ENCODE measurements at regions not wholly inside any gene's neighbourhood (a gene's known extent, or its start where the extent isn't known, plus 50 kb on each side); places are given as distances from the start of the nearest gene placed in this dataset.

DNA sequence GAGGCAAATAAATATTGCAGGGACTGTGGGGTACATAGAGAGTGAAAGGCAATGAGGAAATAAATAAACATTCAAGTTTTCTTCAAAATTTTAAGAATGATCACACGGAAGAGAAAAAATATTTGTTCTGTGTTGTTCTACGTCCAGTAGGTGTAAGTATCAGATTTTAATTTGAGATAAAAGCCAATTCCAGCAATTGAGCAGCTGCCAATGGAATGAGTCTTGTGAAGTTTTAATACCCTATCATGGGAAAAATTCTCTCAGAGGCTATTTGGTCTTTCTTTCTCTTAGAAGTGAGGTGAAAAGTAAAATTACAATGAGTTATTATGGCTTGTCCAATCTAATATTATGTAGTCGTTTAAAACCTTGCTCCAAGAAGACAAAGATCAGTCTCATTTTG lies 195.7 kb upstream of the CITED2 start:
- Histone ChIP-seq H3K27ac (no peak overlapping the region), H3K9me3 (no peaks in the 10 kb centered on the region), H3K4me1 (no peaks in the 10 kb centered on the region), H3K36me3 (no peaks in the 10 kb centered on the region), H3K27me3 (no peaks in the 10 kb centered on the region), H3K4me3 (no peak overlapping the region)
- no peak for ATAC-seq
- 82 to 87% methylated on average over 3 of the region's 3 CpGs for WGBS, 2 donors (ENCODE audit: low coverage in 1 of 2)
- TF ChIP-seq POLR2AphosphoS5 (IDR thresholded peaks at IDR 0.05) (no peak), POLR2A (IDR thresholded peaks at IDR 0.05) (no peak), EP300 (IDR thresholded peaks at IDR 0.05) (no peak)
- TF ChIP-seq, protein P1, sequence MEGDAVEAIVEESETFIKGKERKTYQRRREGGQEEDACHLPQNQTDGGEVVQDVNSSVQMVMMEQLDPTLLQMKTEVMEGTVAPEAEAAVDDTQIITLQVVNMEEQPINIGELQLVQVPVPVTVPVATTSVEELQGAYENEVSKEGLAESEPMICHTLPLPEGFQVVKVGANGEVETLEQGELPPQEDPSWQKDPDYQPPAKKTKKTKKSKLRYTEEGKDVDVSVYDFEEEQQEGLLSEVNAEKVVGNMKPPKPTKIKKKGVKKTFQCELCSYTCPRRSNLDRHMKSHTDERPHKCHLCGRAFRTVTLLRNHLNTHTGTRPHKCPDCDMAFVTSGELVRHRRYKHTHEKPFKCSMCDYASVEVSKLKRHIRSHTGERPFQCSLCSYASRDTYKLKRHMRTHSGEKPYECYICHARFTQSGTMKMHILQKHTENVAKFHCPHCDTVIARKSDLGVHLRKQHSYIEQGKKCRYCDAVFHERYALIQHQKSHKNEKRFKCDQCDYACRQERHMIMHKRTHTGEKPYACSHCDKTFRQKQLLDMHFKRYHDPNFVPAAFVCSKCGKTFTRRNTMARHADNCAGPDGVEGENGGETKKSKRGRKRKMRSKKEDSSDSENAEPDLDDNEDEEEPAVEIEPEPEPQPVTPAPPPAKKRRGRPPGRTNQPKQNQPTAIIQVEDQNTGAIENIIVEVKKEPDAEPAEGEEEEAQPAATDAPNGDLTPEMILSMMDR (IDR thresholded peaks at IDR 0.05): no peak

DNA sequence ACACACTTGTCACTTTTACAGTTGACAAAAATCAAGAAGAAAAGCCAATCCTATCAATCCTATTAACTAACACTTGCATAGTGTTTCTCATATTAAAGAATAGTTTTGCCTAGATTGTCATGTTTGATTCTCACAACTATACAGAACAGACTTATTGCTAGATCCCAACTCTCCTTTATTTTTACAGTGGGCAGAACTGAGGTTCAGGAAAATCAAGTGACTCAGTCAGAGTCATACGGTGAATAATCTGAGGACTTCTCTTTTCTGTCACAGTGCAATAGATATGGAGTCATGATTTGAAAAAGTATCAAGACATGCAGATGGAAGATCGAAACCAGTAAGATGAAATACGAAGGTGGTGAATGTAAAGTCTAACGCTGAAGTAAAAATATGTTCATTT lies 195.1 kb upstream of the CITED2 start:
- no peaks in the 10 kb centered on the region for H3K36me3 ChIP-seq
- ATAC-seq: no peak
- 81 to 94% methylated on average over 4 of the region's 4 CpGs for WGBS, 2 donors (ENCODE audit: low coverage in 1 of 2)
- H3K4me3 ChIP-seq: no peak overlapping the region
- H3K27ac ChIP-seq: no peak overlapping the region
- H3K9me3 ChIP-seq: no peaks in the 10 kb centered on the region
- no peaks in the 10 kb centered on the region for H3K4me1 ChIP-seq
- TF ChIP-seq EP300 (IDR thresholded peaks at IDR 0.05): no peak
- TF ChIP-seq POLR2AphosphoS5 (IDR thresholded peaks at IDR 0.05): no peak
- no peak for TF ChIP-seq POLR2A (IDR thresholded peaks at IDR 0.05)
- TF ChIP-seq, protein P1 (IDR thresholded peaks at IDR 0.05): no peak
- no peaks in the 10 kb centered on the region for H3K27me3 ChIP-seq

DNA sequence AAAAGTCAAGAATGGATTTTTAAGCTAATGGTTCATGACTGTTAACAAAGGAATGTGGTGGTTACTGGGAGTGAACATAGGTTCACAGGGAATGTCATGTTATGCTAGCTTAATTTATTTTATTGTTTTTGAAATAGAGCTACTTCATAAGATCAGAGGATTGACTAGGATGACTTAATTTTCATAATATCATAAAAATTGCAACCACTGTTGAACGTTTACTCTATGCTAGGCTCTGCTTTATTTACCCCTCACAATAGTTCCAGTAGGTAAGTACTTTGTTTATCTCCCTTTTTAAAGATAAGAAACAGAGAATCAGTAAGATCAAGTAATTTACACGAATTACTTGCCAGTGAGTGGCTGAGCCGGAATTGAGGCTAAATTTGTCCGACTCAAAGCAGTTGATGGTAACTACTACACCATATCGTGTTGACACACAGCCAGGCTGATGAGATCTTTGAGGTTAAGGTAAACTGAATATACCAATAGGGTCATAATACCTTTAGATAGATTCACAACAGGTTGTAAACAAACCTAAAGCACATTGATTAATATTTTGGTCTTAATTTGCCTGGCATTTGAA lies 194.6 kb upstream of the CITED2 start:
- Histone ChIP-seq H3K4me1 (no peaks in the 10 kb centered on the region), H3K27ac (no peak overlapping the region), H3K4me3 (no peak overlapping the region), H3K36me3 (no peaks in the 10 kb centered on the region), H3K27me3 (no peaks in the 10 kb centered on the region), H3K9me3 (no peaks in the 10 kb centered on the region)
- TF ChIP-seq, protein P1 (IDR thresholded peaks at IDR 0.05): no peak
- no peak for TF ChIP-seq POLR2AphosphoS5 (IDR thresholded peaks at IDR 0.05)
- no peak for TF ChIP-seq POLR2A (IDR thresholded peaks at IDR 0.05)
- no peak for ATAC-seq
- 66 to 76% methylated on average over 5 of the region's 5 CpGs for WGBS, 2 donors (ENCODE audit: low coverage in 1 of 2)

DNA sequence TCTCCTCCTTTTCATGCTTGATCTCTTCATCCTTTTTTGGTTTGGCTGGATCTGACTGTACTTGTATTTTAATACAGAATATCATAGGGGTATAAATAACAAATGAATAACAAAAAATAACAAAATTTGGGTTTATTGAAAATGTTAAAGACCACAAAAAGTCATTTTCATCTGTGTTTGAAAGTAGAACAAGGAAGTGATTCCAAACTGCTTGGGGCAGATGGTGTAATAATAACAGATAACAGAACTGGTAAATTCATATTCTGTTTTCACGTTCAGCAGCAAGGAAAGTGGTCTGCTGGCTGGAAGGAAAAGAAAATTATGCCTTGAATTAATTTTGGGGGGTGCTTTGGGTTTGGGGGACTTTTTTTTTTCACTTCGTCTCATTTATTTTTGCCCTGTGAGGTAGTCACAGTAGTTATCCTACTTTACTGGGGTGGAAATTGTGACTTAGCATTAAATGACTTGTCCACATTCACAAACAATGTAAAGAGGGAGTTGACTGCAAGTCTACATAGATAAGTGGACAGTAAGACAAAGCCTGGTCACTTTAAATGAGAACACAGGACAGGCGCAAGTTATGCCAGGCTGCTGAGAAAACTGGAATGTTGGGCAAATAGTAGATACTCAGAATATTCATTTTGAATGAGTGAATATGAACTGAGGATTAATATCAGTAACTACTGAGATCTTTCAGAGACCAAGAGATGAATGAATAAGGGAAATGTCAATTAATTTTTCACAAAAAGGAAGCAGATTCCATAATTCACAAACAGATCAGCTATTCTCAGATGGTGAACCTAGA lies 193.9 kb upstream of the CITED2 start:
- Histone ChIP-seq H3K4me1 (no peaks in the 10 kb centered on the region), H3K9me3 (no peaks in the 10 kb centered on the region), H3K27ac (no peak overlapping the region), H3K4me3 (no peak overlapping the region), H3K36me3 (no peaks in the 10 kb centered on the region), H3K27me3 (no peaks in the 10 kb centered on the region)
- ATAC-seq: no peak
- 80 to 94% methylated on average over 2 to 3 of the region's 3 CpGs for WGBS, 2 donors (ENCODE audit: low coverage in 1 of 2)
- TF ChIP-seq EP300 (IDR thresholded peaks at IDR 0.05) (no peak), POLR2AphosphoS5 (IDR thresholded peaks at IDR 0.05) (no peak), POLR2A (IDR thresholded peaks at IDR 0.05) (no peak)
- TF ChIP-seq, protein P1 (IDR thresholded peaks at IDR 0.05): no peak

DNA sequence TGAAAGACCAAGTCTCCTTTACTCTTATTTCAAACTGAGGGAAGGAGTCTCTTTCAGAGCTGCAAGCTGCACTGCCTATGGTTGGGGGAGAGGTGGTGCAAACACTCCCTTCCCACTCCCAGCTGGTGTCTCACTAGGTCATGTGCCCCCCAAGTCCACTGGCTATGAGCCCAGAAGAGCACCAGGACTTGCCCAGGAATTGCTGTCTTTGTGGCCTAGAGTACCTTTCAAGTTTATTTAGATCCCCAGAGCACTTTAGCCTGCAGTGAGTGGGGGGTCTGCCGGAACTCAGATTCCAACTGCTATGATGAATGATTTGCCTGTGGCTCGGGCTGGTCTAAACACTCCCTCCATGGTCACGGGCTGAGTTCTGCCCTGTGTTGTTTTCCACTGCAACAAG lies 192.6 kb upstream of the CITED2 start:
- H3K4me1 ChIP-seq: no peaks in the 10 kb centered on the region
- H3K36me3 ChIP-seq: no peaks in the 10 kb centered on the region
- TF ChIP-seq EP300 (IDR thresholded peaks at IDR 0.05) (no peak), POLR2A (IDR thresholded peaks at IDR 0.05) (no peak)
- TF ChIP-seq, protein P1 (IDR thresholded peaks at IDR 0.05): no peak
- no peak for ATAC-seq
- no peaks in the 10 kb centered on the region for H3K27me3 ChIP-seq
- H3K27ac ChIP-seq: no peak overlapping the region
- no peak overlapping the region for H3K4me3 ChIP-seq
- no peaks in the 10 kb centered on the region for H3K9me3 ChIP-seq
- WGBS, 2 donors (ENCODE audit: low coverage in 1 of 2): 80% methylated on average over 2 of the region's 3 CpGs; no CpG with 5 or more reads in 1 of the 2 donors
